ENCODE measurements at regions not wholly inside any gene's neighbourhood (a gene's known extent, or its start where the extent isn't known, plus 50 kb on each side); places are given as distances from the start of the nearest gene placed in this dataset.

- intact Hi-C loops (cut with DNase I; ENCODE audit: low total_unique reads): no loop called here
- Histone ChIP-seq H3K27ac (no peak overlapping the region), H3K27me3 (no peaks in the 10 kb centered on the region), H3K4me1 (no peaks in the 10 kb centered on the region), H3K4me3 (no peak overlapping the region), H3K36me3 (no peaks in the 10 kb centered on the region), H3K9me3 (no peaks in the 10 kb centered on the region)
- no peak for DNase-seq
- TF ChIP-seq CTCF (IDR thresholded peaks at IDR 0.05): no peak
Observed at GRCh38 chr3:62975566-62975965, 100.3 kb upstream of the CADPS start.

GRCh38 chr3:62981962-62982361, 106.7 kb upstream of the CADPS start:
- no peaks in the 10 kb centered on the region for H3K4me1 ChIP-seq
- intact Hi-C loops (cut with DNase I; ENCODE audit: low total_unique reads): no loop called here
- H3K36me3 ChIP-seq: no peaks in the 10 kb centered on the region
- H3K9me3 ChIP-seq: no peaks in the 10 kb centered on the region
- no peak for DNase-seq
- H3K27me3 ChIP-seq: no peaks in the 10 kb centered on the region
- no peak for TF ChIP-seq CTCF (IDR thresholded peaks at IDR 0.05)
- no peak overlapping the region for H3K4me3 ChIP-seq
- H3K27ac ChIP-seq: no peak overlapping the region

GRCh38 chr3:62982795-62983455, 107.7 kb upstream of the CADPS start:
- no peaks in the 10 kb centered on the region for H3K27me3 ChIP-seq
- no peak for DNase-seq
- no peak overlapping the region for H3K27ac ChIP-seq
- intact Hi-C loops (cut with DNase I; ENCODE audit: low total_unique reads): no loop called here
- no peaks in the 10 kb centered on the region for H3K4me1 ChIP-seq
- H3K4me3 ChIP-seq: no peak overlapping the region
- H3K9me3 ChIP-seq: no peaks in the 10 kb centered on the region
- no peak for TF ChIP-seq CTCF (IDR thresholded peaks at IDR 0.05)
- no peaks in the 10 kb centered on the region for H3K36me3 ChIP-seq

GRCh38 chr3:62986061-62986460, 110.8 kb upstream of the CADPS start:
- no peak for DNase-seq

GRCh38 chr3:62987721-62988120, 112.5 kb upstream of the CADPS start:
- no peak for DNase-seq
- TF ChIP-seq CTCF (IDR thresholded peaks at IDR 0.05): no peak
- Histone ChIP-seq H3K9me3 (no peaks in the 10 kb centered on the region), H3K27ac (no peak overlapping the region), H3K4me3 (no peak overlapping the region), H3K27me3 (no peaks in the 10 kb centered on the region), H3K36me3 (no peaks in the 10 kb centered on the region), H3K4me1 (no peaks in the 10 kb centered on the region)
- intact Hi-C loops (cut with DNase I; ENCODE audit: low total_unique reads): no loop called here

More at GRCh38 chr3:62986061-62986460, 110.8 kb upstream of the CADPS start:
- Histone ChIP-seq H3K27ac (no peak overlapping the region), H3K36me3 (no peaks in the 10 kb centered on the region), H3K4me1 (no peaks in the 10 kb centered on the region), H3K27me3 (no peaks in the 10 kb centered on the region), H3K4me3 (no peak overlapping the region), H3K9me3 (no peaks in the 10 kb centered on the region)
- intact Hi-C loops (cut with DNase I; ENCODE audit: low total_unique reads): no loop called here
- TF ChIP-seq CTCF (IDR thresholded peaks at IDR 0.05): no peak
